Heart left ventricle (tissue), 16 donors: ENCODE measurements at regions not wholly inside any gene's neighbourhood (a gene's known extent, or its start where the extent isn't known, plus 50 kb on each side); places are given as distances from the start of the nearest gene placed in this dataset.

Experiments used
- ATAC-seq, 4 donors: fragments of 200-7000 bp; cut with Tn5 transposase; one replicate each; pipeline ENCODE4 v1.9.1; 2020 to 2022; ENCODE audit warnings: moderate library complexity in 4 of 4, mild to moderate bottlenecking in 3 of 4, moderate number of reproducible peaks in 1 of 4
- DNase-seq, 5 donors: peaks; one replicate each; pipeline ENCODE4 v3.0.0-alpha.2; 2020
- H3K27ac ChIP-seq, 12 donors: fragments of 200-600 bp; sonication (generic) in 4 of 12; one replicate each; pipeline versions ENCODE4 v1.5.0 to v1.8.0; 2016 to 2022; ENCODE audit warnings: mild to moderate bottlenecking in 2 of 12
- H3K27me3 ChIP-seq, 9 donors: fragments of 200-600 bp; sonication (generic) in 2 of 9; one replicate each; pipeline versions ENCODE4 v1.5.1 to v1.8.0; 2016 to 2022; ENCODE audit warnings: mild to moderate bottlenecking in 3 of 9
- H3K36me3 ChIP-seq, 9 donors: fragments of 200-600 bp; sonication (generic) in 2 of 9; one replicate each; pipeline versions ENCODE4 v1.5.0 to v1.8.0; 2018 to 2022; ENCODE audit warnings: mild to moderate bottlenecking in 2 of 9
- H3K4me1 ChIP-seq, 12 donors: fragments of 200-600 bp; sonication (generic) in 4 of 12; one replicate each; pipeline versions ENCODE4 v1.5.0 to v1.8.0; 2016 to 2022; ENCODE audit warnings: mild to moderate bottlenecking in 3 of 12
- H3K4me3 ChIP-seq, 12 donors: fragments of 200-600 bp; sonication (generic) in 4 of 12; one replicate each; pipeline versions ENCODE4 v1.5.0 to v1.8.0; 2017 to 2022; ENCODE audit warnings: mild to moderate bottlenecking in 9 of 12, moderate library complexity in 4 of 12
- H3K9me3 ChIP-seq, 12 donors: fragments of 200-600 bp; sonication (generic) in 4 of 12; one replicate each; pipeline versions ENCODE4 v1.5.0 to v1.8.0; 2016 to 2022; ENCODE audit warnings: mild to moderate bottlenecking in 1 of 12
- CTCF ChIP-seq, 12 donors: fragments of 200-600 bp; sonication (generic) in 4 of 12; IDR thresholded peaks; one replicate each; pipeline versions ENCODE4 v1.5.0 to v1.8.0; 2018 to 2022; ENCODE audit warnings: antibody characterized with exemption in 12 of 12, mild to moderate bottlenecking in 5 of 12
- POLR2A ChIP-seq, 2 donors: fragments of 450-650 bp; IDR thresholded peaks; one replicate each; pipeline ENCODE4 v1.6.1; 2017; ENCODE audit warnings: antibody characterized with exemption in 2 of 2, mild to moderate bottlenecking in 2 of 2, moderate library complexity in 2 of 2
- WGBS, 4 donors: extraction: QIAGEN DNeasy Blood & Tissue Kit in 2 of 4; methylation state at CpG; one replicate each; pipeline versions ENCODE4 v1.1.5 to v1.1.7; 2013 to 2018; 5-methylcytosine and 5-hydroxymethylcytosine counted together
- intact Hi-C, 10 donors: fragments of 100-400 bp; cut with DNase I; formaldehyde crosslinking; loops; one replicate each; pipeline versions ENCODE4 v1.11.1 to v1.14.2; 2022
- donor health status: ischemic (EF 13 %, LVEDD 7.1; RV severe dilation, severe dysfunction).
- donor health status: healthy with polysubstance abuse.
- donor health status: DM: no; HTN: yes; CAD: no.
- donor health status: DM: no; HTN: no; CAD: no.
- donor health status: ischemic (EF 25% LVEDD 6.9; RV normal size, moderate dysfunction).
- donor health status: ischemic (EF 25% LVEDD 5.7; RV mildly dilated, moderate dysfunction).
- donor health status: healthy.
- donor health status: DM: yes; HTN: yes; CAD: no.
- donor health status: ischemic (EF 35%, LVEDD 5.7; RV mildly dilated, moderate dysfunction).
- donor health status: nonischemic (EF 11% LVEDD 7.7; RV severe dilation, severe dysfunction).
- donor health status: DM: yes; HTN: yes; CAD: no.
- donor health status: PGD.
- donor health status: ischemic (EF 29% LVEDD 5.4; RV normal size, mild dysfunction).
- donor health status: nonischemic (EF 23%, LVEDD 6.1; RV moderate dilation, normal function).

- Histone ChIP-seq H3K4me3 (no peak overlapping the region), H3K4me1 (peaks cover 0 to 10% (median 0%) of the 10 kb centered on the region in 12 donors), H3K27ac (peak overlapping the region in 2 of 12 donors; percentile 18 to 47), H3K27me3 (no peaks in the 10 kb centered on the region), H3K9me3 (peaks cover 0 to 16% (median 4%) of the 10 kb centered on the region in 12 donors), H3K36me3 (no peaks in the 10 kb centered on the region)
- intact Hi-C loops: loop anchor here in 2 of 10 donors (5.0 kb wide), 2 partner anchors 235 to 245 kb away; no protein-coding TSS in a partner anchor
- peak in 2 of 5 donors; percentile 23 to 39 for DNase-seq
- WGBS, 4 donors: 53 to 71% (median 57%) methylated on average over 2 of the region's 2 CpGs
- TF ChIP-seq CTCF (IDR thresholded peaks at IDR 0.05): no peak
- peak; percentile 74 to 90 (median 83) for ATAC-seq
Observed at GRCh38 chr21:17921579-17922530, 102.7 kb upstream of the C21orf91 start.

GRCh38 chr21:17915976-17916375 lies 96.8 kb upstream of the C21orf91 start:
- ATAC-seq (no peak), DNase-seq (no peak)
- H3K36me3 ChIP-seq: no peaks in the 10 kb centered on the region
- no peaks in the 10 kb centered on the region for H3K4me1 ChIP-seq
- H3K4me3 ChIP-seq: no peak overlapping the region
- no peak overlapping the region for H3K27ac ChIP-seq
- H3K27me3 ChIP-seq: no peaks in the 10 kb centered on the region
- intact Hi-C loops: no loop called here
- H3K9me3 ChIP-seq: peaks cover 0 to 15% (median 3%) of the 10 kb centered on the region in 12 donors
- TF ChIP-seq CTCF (IDR thresholded peaks at IDR 0.05) (no peak), POLR2A (IDR thresholded peaks at IDR 0.05) (no peak)
- 79 to 88% (median 83%) methylated on average over 3 of the region's 3 CpGs for WGBS, 4 donors

GRCh38 chr21:17911628-17912027 lies 92.5 kb upstream of the C21orf91 start:
- TF ChIP-seq CTCF (IDR thresholded peaks at IDR 0.05) (no peak), POLR2A (IDR thresholded peaks at IDR 0.05) (no peak)

GRCh38 chr21:17903929-17904639 lies 84.9 kb upstream of the C21orf91 start:
- H3K4me3 ChIP-seq: no peak overlapping the region
- ATAC-seq: no peak
- TF ChIP-seq POLR2A (IDR thresholded peaks at IDR 0.05): no peak
- no peak for TF ChIP-seq CTCF (IDR thresholded peaks at IDR 0.05)
- 78 to 85% (median 82%) methylated on average over 10 of the region's 10 CpGs for WGBS, 4 donors
- no peaks in the 10 kb centered on the region for H3K27me3 ChIP-seq
- peaks cover 0 to 4% (median 0%) of the 10 kb centered on the region in 12 donors for H3K9me3 ChIP-seq
- intact Hi-C loops: loop anchor here in 9 of 10 donors (1.0 to 10.0 kb wide), 7 partner anchors 83 to 292 kb away; partner anchors contain the start of genes C21orf91 (in 3 of the 9) and BTG3 (in 1 of the 9)
- H3K36me3 ChIP-seq: no peaks in the 10 kb centered on the region
- H3K27ac ChIP-seq: no peak overlapping the region
- peaks cover 0 to 19% (median 13%) of the 10 kb centered on the region in 12 donors for H3K4me1 ChIP-seq
- no peak for DNase-seq

More at GRCh38 chr21:17911628-17912027, 92.5 kb upstream of the C21orf91 start:
- no peak overlapping the region for H3K27ac ChIP-seq
- no peaks in the 10 kb centered on the region for H3K4me1 ChIP-seq
- H3K4me3 ChIP-seq: no peak overlapping the region
- DNase-seq (no peak), ATAC-seq (no peak)
- intact Hi-C loops: no loop called here
- no peaks in the 10 kb centered on the region for H3K36me3 ChIP-seq
- H3K27me3 ChIP-seq: no peaks in the 10 kb centered on the region
- H3K9me3 ChIP-seq: no peaks in the 10 kb centered on the region
- 83 to 91% (median 88%) methylated on average over 3 of the region's 3 CpGs for WGBS, 4 donors
